Trophoblast cell (in vitro differentiated cells and primary cell): ENCODE measurements at regions not wholly inside any gene's neighbourhood (a gene's known extent, or its start where the extent isn't known, plus 50 kb on each side); places are given as distances from the start of the nearest gene placed in this dataset.

Source experiments
- DNase-seq, 2 donors: peaks; one replicate each; pipeline ENCODE4 v3.0.0-alpha.2; 2016
- H2AFZ ChIP-seq: 2 replicates; pipeline ENCODE4 v1.6.1; 2013; ENCODE audit warnings: low read length, moderate library complexity, mild to moderate bottlenecking; ENCODE audit not compliant: insufficient read depth, poor library complexity
- H2AK5ac ChIP-seq: 2 replicates; pipeline ENCODE4 v1.6.1; 2013; ENCODE audit warnings: mild to moderate bottlenecking, low read length
- H2BK120ac ChIP-seq: 2 replicates; pipeline ENCODE4 v1.6.1; 2013; ENCODE audit warnings: low read length, mild to moderate bottlenecking, moderate library complexity; ENCODE audit not compliant: insufficient read depth, poor library complexity
- H2BK12ac ChIP-seq: 2 replicates; pipeline ENCODE4 v1.6.1; 2013; ENCODE audit warnings: mild to moderate bottlenecking, low read length, moderate library complexity
- H2BK5ac ChIP-seq: 2 replicates; pipeline ENCODE4 v1.6.1; 2013; ENCODE audit warnings: low read length, low read depth, moderate library complexity, mild to moderate bottlenecking; ENCODE audit not compliant: poor library complexity
- H3K14ac ChIP-seq: 2 replicates; pipeline ENCODE4 v1.6.1; 2013; ENCODE audit warnings: mild to moderate bottlenecking, low read length
- H3K18ac ChIP-seq: 2 replicates; pipeline ENCODE4 v1.6.1; 2013; ENCODE audit warnings: mild to moderate bottlenecking, low read length
- H3K23ac ChIP-seq: 2 replicates; pipeline ENCODE4 v1.6.1; 2013; ENCODE audit warnings: low read length
- H3K27ac ChIP-seq: 2 replicates; pipeline ENCODE4 v1.5.1; 2013; ENCODE audit warnings: low read depth, mild to moderate bottlenecking, inconsistent platforms, low read length, moderate library complexity
- H3K27me3 ChIP-seq: 2 replicates; pipeline ENCODE4 v1.6.1; 2013; ENCODE audit warnings: inconsistent platforms, mild to moderate bottlenecking, low read length, moderate library complexity; ENCODE audit not compliant: insufficient read depth
- H3K36me3 ChIP-seq, 2 experiments: 1 replicate in 1 of 2; 2 replicates in 1 of 2; pipeline ENCODE4 v1.6.1; 2013; ENCODE audit warnings: low read length in 2 of 2, mild to moderate bottlenecking in 2 of 2, moderate library complexity in 1 of 2; ENCODE audit not compliant: insufficient read depth in 2 of 2, control insufficient read depth in 1 of 2
- H3K4ac ChIP-seq: 2 replicates; pipeline ENCODE4 v1.6.1; 2013; ENCODE audit warnings: low read depth, mild to moderate bottlenecking, low read length, moderate library complexity
- H3K4me1 ChIP-seq, 2 experiments: 1 replicate in 1 of 2; 2 replicates in 1 of 2; pipeline ENCODE4 v1.6.1; 2013; ENCODE audit warnings: low read length in 2 of 2, mild to moderate bottlenecking in 2 of 2, moderate library complexity in 1 of 2; ENCODE audit not compliant: insufficient read depth in 2 of 2, control insufficient read depth in 1 of 2
- H3K4me2 ChIP-seq: 2 replicates; pipeline ENCODE4 v1.6.1; 2013; ENCODE audit warnings: inconsistent platforms, mild to moderate bottlenecking, low read length, moderate library complexity
- H3K4me3 ChIP-seq: 2 replicates; pipeline ENCODE4 v1.5.1; 2013; ENCODE audit warnings: mild to moderate bottlenecking, low read depth, low read length, inconsistent platforms
- H3K79me1 ChIP-seq: one replicate; pipeline ENCODE4 v1.6.1; 2013; ENCODE audit warnings: low read length
- H3K79me2 ChIP-seq: 2 replicates; pipeline ENCODE4 v1.6.1; 2013; ENCODE audit warnings: low read length, mild to moderate bottlenecking; ENCODE audit not compliant: control insufficient read depth, insufficient read depth, poor library complexity
- H3K9ac ChIP-seq: 2 replicates; pipeline ENCODE4 v1.6.1; 2013; ENCODE audit warnings: mild to moderate bottlenecking, low read length
- H3K9me3 ChIP-seq: 2 replicates; pipeline ENCODE4 v1.6.1; 2013; ENCODE audit warnings: low read depth, mild to moderate bottlenecking, control low read depth, inconsistent platforms, low read length; ENCODE audit not compliant: insufficient read depth
- H4K12ac ChIP-seq: 2 replicates; pipeline ENCODE4 v1.6.1; 2013; ENCODE audit warnings: low read depth, mild to moderate bottlenecking, low read length, moderate library complexity
- H4K8ac ChIP-seq: 2 replicates; pipeline ENCODE4 v1.6.1; 2013; ENCODE audit warnings: low read depth, mild to moderate bottlenecking, low read length, moderate library complexity
- H4K91ac ChIP-seq: one replicate; pipeline ENCODE4 v1.6.1; 2013; ENCODE audit warnings: low read depth, mild to moderate bottlenecking, low read length, moderate library complexity
- WGBS: extraction: QIAGEN DNeasy Blood & Tissue Kit; methylation state at CpG from one replicate; pipeline ENCODE4 v1.1.7; 2013; ENCODE audit warnings: missing lambda C conversion rate; ENCODE audit not compliant: insufficient read length, insufficient coverage; ENCODE audit errors: extremely low coverage; 5-methylcytosine and 5-hydroxymethylcytosine counted together

DNA sequence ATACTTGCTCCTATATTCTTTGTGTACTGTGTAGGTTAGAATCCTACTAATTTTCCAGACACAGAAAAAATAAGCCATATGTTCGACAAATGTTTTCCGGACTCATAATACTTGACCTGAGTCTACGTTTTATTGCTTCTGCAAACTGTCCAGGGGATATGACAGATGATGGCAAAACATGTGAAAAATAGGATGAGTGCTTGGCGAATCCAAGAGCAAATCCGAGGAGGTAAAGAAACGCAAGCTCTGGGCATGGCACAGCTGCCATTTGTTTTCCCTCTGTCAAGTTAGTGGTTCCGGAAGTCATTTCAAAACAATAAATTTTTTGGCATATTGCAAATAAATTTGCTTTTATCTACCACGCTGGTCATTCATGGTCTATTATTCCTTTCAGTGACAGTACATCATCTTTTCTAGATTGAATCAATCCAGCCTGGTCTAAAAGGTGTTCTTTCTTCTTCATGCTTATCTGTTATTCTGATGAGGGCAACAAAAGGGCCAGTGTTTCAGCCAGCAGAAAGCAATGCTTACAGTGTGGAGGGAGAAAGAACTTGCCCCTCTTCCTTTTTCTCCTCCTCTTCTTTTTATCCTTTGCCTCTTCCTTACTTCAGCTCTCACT lies 476.1 kb upstream of the SOX11 start:
- Histone ChIP-seq H2AFZ (no peak overlapping the region), H3K36me3 (no peaks in the 10 kb centered on the region), H3K79me1 (no peaks in the 10 kb centered on the region), H3K4me1 (no peaks in the 10 kb centered on the region), H3K14ac (no peak overlapping the region), H3K4me3 (no peak overlapping the region), H2AK5ac (no peak overlapping the region), H2BK5ac (no peak overlapping the region), H3K9ac (no peak overlapping the region), H3K27me3 (no peaks in the 10 kb centered on the region), H2BK12ac (no peak overlapping the region), H3K9me3 (no peaks in the 10 kb centered on the region), H2BK120ac (no peak overlapping the region), H3K4me2 (no peak overlapping the region), H4K8ac (no peak overlapping the region), H3K27ac (no peak overlapping the region), H3K18ac (no peak overlapping the region), H4K91ac (no peak overlapping the region), H3K4ac (no peak overlapping the region), H4K12ac (no peak overlapping the region), H3K79me2 (no peaks in the 10 kb centered on the region), H3K23ac (no peak overlapping the region)
- WGBS, result no CpG with 5 or more reads among the region's 8 CpGs
- DNase-seq, result no peak

DNA sequence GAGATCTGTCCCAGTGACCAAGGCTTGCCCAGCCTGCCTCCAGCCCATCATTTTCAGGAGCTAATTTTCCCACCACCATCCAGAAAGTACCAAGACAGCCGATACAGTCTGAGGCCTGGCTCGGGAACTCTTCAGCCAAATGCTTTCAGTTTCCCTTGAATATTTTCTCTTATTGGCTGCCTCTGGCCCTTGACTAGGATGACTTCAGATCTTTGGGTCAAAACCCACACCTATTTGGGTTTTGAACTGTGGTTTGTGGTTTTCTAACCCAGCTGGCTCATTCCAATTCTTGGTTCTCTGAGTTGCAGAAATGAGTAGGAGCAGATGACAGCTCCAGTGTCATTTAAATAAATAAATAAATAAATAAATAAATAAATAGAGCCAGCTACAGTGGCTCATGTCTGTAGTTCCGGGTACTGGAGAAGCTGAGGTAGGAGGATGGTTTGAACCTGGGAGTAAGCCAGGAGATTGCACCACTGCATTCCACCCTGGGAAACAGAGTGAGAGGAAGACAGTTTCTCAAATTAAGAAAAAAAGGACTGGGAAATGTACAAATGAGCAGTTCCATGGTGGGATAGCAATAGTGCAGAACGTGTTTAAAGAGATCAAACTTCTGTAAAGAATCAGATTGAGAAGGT lies 465.0 kb upstream of the SOX11 start:
- H3K4ac ChIP-seq, result no peak overlapping the region
- H3K79me2 ChIP-seq, result no peaks in the 10 kb centered on the region
- H2BK5ac ChIP-seq, result no peak overlapping the region
- H2AFZ ChIP-seq, result no peak overlapping the region
- H3K9me3 ChIP-seq, result no peaks in the 10 kb centered on the region
- H4K91ac ChIP-seq, result no peak overlapping the region
- no peaks in the 10 kb centered on the region for H3K27me3 ChIP-seq
- H3K4me3 ChIP-seq, result no peak overlapping the region
- no peak overlapping the region for H3K9ac ChIP-seq
- DNase-seq, result no peak
- no peak overlapping the region for H2AK5ac ChIP-seq
- no peak overlapping the region for H3K4me2 ChIP-seq
- H3K27ac ChIP-seq, result no peak overlapping the region
- no peak overlapping the region for H2BK120ac ChIP-seq
- no peaks in the 10 kb centered on the region for H3K79me1 ChIP-seq
- H3K14ac ChIP-seq, result no peak overlapping the region
- no peak overlapping the region for H4K8ac ChIP-seq
- H3K4me1 ChIP-seq, result no peaks in the 10 kb centered on the region
- WGBS, result no CpG with 5 or more reads among the region's 4 CpGs
- H3K23ac ChIP-seq, result no peak overlapping the region
- H3K18ac ChIP-seq, result no peak overlapping the region
- no peak overlapping the region for H2BK12ac ChIP-seq
- H4K12ac ChIP-seq, result no peak overlapping the region
- no peaks in the 10 kb centered on the region for H3K36me3 ChIP-seq

DNA sequence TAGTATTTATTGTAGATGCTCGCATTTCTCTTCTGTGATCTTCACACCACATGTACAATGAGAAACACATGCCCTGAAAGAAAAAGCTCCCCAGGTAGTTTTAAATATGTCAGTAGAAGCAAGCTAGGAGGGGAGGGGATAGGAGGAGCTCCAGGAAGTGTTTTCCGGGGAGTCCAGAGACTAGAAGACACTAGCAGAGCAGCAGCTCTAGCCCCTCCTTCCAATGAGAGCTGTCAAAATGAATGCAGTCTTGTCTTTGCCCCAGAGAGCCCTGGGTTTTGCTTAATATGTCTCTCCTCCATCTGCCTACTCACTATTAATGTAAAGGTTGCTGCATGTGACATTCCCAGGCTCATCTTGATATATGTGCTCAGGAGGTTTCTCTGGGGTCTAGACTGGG lies 462.6 kb upstream of the SOX11 start:
- Histone ChIP-seq H2AFZ (no peak overlapping the region), H2BK120ac (no peak overlapping the region), H4K8ac (no peak overlapping the region), H3K9me3 (no peaks in the 10 kb centered on the region), H2AK5ac (no peak overlapping the region), H3K27me3 (no peaks in the 10 kb centered on the region), H3K79me1 (no peaks in the 10 kb centered on the region), H2BK12ac (no peak overlapping the region), H3K18ac (no peak overlapping the region), H3K79me2 (no peaks in the 10 kb centered on the region), H3K36me3 (no peaks in the 10 kb centered on the region), H3K9ac (no peak overlapping the region), H4K12ac (no peak overlapping the region), H2BK5ac (no peak overlapping the region), H4K91ac (no peak overlapping the region), H3K4ac (no peak overlapping the region), H3K27ac (no peak overlapping the region), H3K14ac (no peak overlapping the region), H3K4me3 (no peak overlapping the region), H3K4me1 (no peaks in the 10 kb centered on the region), H3K23ac (no peak overlapping the region), H3K4me2 (peak overlapping the region; percentile 21)
- no CpG with 5 or more reads among the region's 2 CpGs for WGBS
- DNase-seq, result no peak

DNA sequence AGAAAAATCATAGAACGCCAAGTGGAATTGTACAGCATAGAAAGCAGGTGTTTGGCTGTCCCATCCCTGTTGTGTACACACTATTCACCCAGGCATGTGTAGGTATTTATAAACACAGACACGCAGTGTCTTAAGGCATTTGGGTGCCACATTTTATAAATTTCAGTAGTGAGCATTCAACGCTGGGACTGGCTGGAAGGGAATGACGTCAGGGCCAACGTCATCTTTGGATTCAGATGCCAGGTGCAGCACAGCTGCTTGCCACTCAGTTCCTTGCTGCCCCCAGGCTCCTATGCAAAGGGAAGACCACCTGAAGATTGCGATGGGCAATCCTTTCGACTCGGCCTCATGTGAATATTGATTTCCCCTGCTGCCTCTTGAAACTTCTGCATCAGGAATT lies 461.7 kb upstream of the SOX11 start:
- Histone ChIP-seq H3K27me3 (no peaks in the 10 kb centered on the region), H3K4me1 (no peaks in the 10 kb centered on the region), H2AK5ac (no peak overlapping the region), H3K79me2 (no peaks in the 10 kb centered on the region), H2AFZ (no peak overlapping the region), H3K79me1 (no peaks in the 10 kb centered on the region), H2BK12ac (no peak overlapping the region), H3K9me3 (no peaks in the 10 kb centered on the region), H3K4me2 (no peak overlapping the region), H3K9ac (no peak overlapping the region), H3K23ac (no peak overlapping the region), H4K12ac (no peak overlapping the region), H3K14ac (no peak overlapping the region), H3K18ac (no peak overlapping the region), H3K27ac (no peak overlapping the region), H3K4me3 (no peak overlapping the region), H3K36me3 (no peaks in the 10 kb centered on the region), H4K91ac (no peak overlapping the region), H2BK5ac (no peak overlapping the region), H2BK120ac (no peak overlapping the region), H3K4ac (no peak overlapping the region), H4K8ac (no peak overlapping the region)
- no CpG with 5 or more reads among the region's 8 CpGs for WGBS
- DNase-seq, result no peak
